Right lobe of liver (tissue), 6 donors: ENCODE measurements at regions not wholly inside any gene's neighbourhood (a gene's known extent, or its start where the extent isn't known, plus 50 kb on each side); places are given as distances from the start of the nearest gene placed in this dataset.

Experiments used
- ATAC-seq, 4 donors: fragments of 200-7000 bp; cut with Tn5 transposase; one replicate each; pipeline ENCODE4 v1.9.1; 2020; ENCODE audit warnings: mild to moderate bottlenecking in 4 of 4, moderate library complexity in 4 of 4
- DNase-seq, 3 donors: peaks; one replicate each; pipeline ENCODE4 v3.0.0-alpha.2; 2020
- H3K27ac ChIP-seq, 3 donors: fragments of 200-600 bp; one replicate each; pipeline ENCODE4 v1.8.0; 2022
- H3K27me3 ChIP-seq, 2 donors: fragments of 200-600 bp; one replicate each; pipeline ENCODE4 v1.8.0; 2022
- H3K36me3 ChIP-seq, 4 donors: fragments of 200-600 bp; sonication (generic) in 1 of 4; one replicate each; pipeline versions ENCODE4 v1.5.1 to v1.8.0; 2017 to 2022; ENCODE audit warnings: control low read depth in 1 of 4
- H3K4me1 ChIP-seq, 4 donors: fragments of 200-600 bp; sonication (generic) in 1 of 4; one replicate each; pipeline versions ENCODE4 v1.5.1 to v1.8.0; 2017 to 2022; ENCODE audit warnings: control low read depth in 1 of 4
- H3K4me3 ChIP-seq, 3 donors: fragments of 200-600 bp; one replicate each; pipeline ENCODE4 v1.8.0; 2022
- H3K9me3 ChIP-seq, 4 donors: fragments of 200-600 bp; sonication (generic) in 1 of 4; one replicate each; pipeline versions ENCODE4 v1.5.1 to v1.8.0; 2017 to 2022; ENCODE audit warnings: control low read depth in 1 of 4
- POLR2A ChIP-seq: fragments of 450-650 bp; IDR thresholded peaks from one replicate; pipeline ENCODE4 v1.6.1; 2017; ENCODE audit warnings: antibody characterized with exemption, mild to moderate bottlenecking
- WGBS: methylation state at CpG from one replicate; pipeline ENCODE4 v1.1.6; 2018; ENCODE audit warnings: low coverage, low lambda C conversion rate; ENCODE audit not compliant: insufficient coverage; ENCODE audit errors: missing lambda C conversion rate; 5-methylcytosine and 5-hydroxymethylcytosine counted together
- intact Hi-C, 2 donors: fragments of 100-400 bp; cut with DNase I; formaldehyde crosslinking; loops; one replicate each; pipeline versions ENCODE4 v1.11.2 to v1.14.1; 2022
- TF ChIP-seq, protein P1 (sequence below), 4 donors: fragments of 200-600 bp in 3 of 4; fragments of 450-650 bp in 1 of 4; IDR thresholded peaks; one replicate each; pipeline versions ENCODE4 v1.5.1 to v1.8.0; 2016 to 2022; ENCODE audit warnings: antibody characterized with exemption in 4 of 4, mild to moderate bottlenecking in 2 of 4
- donor health status: DM: no; HTN: yes; CAD: no.
- donor health status: DM: no; HTN: no; CAD: no.
- donor health status: DM: no; HTN: no; CAD: no.
- donor health status: DM: no; HTN: yes; CAD: no.
- donor health status: DM: no; HTN: yes; CAD: no.

DNA sequence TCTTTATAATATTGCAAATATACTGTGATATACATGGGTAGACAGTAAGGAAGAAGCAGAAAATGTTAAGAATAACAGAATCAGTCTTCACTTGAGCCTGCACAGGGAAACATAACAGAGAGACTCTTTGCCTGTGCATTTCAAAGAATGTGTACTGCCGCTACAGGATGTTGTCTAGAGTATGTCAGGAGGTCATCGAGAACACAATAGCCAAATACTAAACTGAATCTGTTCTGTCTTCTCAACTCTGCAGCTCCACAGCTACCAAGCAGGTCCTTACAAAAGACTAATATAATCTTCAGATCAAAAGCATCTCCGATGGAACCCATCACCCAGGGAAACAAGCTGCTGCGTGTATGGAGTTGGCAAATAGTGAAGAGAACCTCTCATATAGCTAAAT is 471.5 kb downstream of the PCDH10 start:
- no peak overlapping the region for H3K4me3 ChIP-seq
- TF ChIP-seq POLR2A: no peak
- TF ChIP-seq, protein P1, sequence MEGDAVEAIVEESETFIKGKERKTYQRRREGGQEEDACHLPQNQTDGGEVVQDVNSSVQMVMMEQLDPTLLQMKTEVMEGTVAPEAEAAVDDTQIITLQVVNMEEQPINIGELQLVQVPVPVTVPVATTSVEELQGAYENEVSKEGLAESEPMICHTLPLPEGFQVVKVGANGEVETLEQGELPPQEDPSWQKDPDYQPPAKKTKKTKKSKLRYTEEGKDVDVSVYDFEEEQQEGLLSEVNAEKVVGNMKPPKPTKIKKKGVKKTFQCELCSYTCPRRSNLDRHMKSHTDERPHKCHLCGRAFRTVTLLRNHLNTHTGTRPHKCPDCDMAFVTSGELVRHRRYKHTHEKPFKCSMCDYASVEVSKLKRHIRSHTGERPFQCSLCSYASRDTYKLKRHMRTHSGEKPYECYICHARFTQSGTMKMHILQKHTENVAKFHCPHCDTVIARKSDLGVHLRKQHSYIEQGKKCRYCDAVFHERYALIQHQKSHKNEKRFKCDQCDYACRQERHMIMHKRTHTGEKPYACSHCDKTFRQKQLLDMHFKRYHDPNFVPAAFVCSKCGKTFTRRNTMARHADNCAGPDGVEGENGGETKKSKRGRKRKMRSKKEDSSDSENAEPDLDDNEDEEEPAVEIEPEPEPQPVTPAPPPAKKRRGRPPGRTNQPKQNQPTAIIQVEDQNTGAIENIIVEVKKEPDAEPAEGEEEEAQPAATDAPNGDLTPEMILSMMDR (IDR thresholded peaks at IDR 0.05): no peak
- intact Hi-C loops: no loop called here
- H3K27me3 ChIP-seq: no peaks in the 10 kb centered on the region
- WGBS: 50% methylated on average over 4 of the region's 4 CpGs
- no peak for DNase-seq
- peak in 3 of 4 donors; percentile 40 to 65 (median 43) for ATAC-seq
- H3K9me3 ChIP-seq: no peaks in the 10 kb centered on the region
- H3K4me1 ChIP-seq: no peaks in the 10 kb centered on the region
- H3K27ac ChIP-seq: no peak overlapping the region
- no peaks in the 10 kb centered on the region for H3K36me3 ChIP-seq

DNA sequence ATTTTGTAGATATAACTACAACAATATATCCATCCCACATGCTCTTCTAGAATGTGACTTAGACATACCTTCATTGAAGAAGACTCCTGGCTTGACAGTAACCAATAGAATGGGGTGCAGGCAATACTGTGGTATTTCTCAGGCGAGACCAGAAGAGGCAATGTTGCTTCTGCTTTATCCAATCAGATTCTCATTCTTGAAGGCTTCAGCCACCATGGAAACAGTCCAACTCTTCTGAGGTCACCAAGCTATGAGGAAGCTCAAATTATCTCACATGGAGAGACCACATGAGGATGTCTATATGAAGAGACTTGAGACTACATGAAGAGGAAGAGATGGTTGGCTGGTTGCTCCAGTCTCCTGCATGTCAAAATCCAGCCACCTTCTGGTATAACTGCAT is 469.9 kb downstream of the PCDH10 start:
- TF ChIP-seq POLR2A: no peak
- TF ChIP-seq, protein P1 (IDR thresholded peaks at IDR 0.05): no peak
- WGBS: 50% methylated on average over 1 of the region's 1 CpG
- Histone ChIP-seq H3K9me3 (no peaks in the 10 kb centered on the region), H3K4me3 (no peak overlapping the region), H3K36me3 (no peaks in the 10 kb centered on the region), H3K27ac (no peak overlapping the region), H3K4me1 (no peaks in the 10 kb centered on the region), H3K27me3 (no peaks in the 10 kb centered on the region)
- DNase-seq (no peak), ATAC-seq (no peak)
- intact Hi-C loops: no loop called here

DNA sequence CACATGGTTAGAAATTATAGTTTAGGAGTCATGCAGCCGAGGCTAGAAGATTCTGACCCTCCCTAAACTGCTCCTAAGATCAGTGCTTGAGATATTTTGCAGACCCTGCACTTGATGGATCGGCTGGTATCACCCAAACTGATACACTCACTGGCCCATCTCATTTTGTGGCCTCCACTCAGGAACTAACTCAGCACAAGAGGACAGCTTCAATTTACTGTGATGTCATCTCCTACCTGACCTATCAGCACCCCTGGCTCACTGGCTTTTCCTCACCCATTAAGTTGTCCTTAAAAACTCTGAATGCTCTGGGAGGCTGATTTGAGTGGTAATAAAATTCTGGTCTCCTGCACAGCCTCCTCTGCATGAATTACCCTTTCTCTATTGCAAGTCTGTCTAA is 450.9 kb downstream of the PCDH10 start:
- Histone ChIP-seq H3K4me1 (no peaks in the 10 kb centered on the region), H3K9me3 (no peaks in the 10 kb centered on the region), H3K4me3 (no peak overlapping the region), H3K27me3 (no peaks in the 10 kb centered on the region), H3K27ac (no peak overlapping the region), H3K36me3 (no peaks in the 10 kb centered on the region)
- ATAC-seq (no peak), DNase-seq (no peak)
- intact Hi-C loops: no loop called here
- WGBS: 37% methylated on average over 2 of the region's 2 CpGs
- no peak for TF ChIP-seq POLR2A
- TF ChIP-seq, protein P1 (IDR thresholded peaks at IDR 0.05): no peak

DNA sequence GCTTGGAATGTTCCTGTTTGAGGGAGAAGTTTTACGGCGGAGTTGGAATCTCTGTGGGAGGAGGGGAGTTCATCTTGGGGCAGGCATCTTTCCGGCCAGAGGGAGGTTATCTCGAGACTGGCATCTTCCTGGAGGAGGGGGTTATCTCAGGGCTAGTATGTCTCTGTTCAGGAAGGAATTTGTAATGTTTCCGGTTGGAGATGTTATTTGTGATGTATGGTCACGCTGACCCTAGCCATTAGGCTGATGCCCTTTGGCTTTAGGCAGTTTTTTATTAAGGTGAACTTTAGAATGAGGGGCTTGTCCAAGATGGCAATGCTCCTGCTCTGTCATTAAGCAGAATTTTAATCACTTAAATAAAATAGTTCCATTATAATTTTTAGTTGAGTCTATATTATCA is 449.7 kb downstream of the PCDH10 start:
- Histone ChIP-seq H3K9me3 (no peaks in the 10 kb centered on the region), H3K36me3 (no peaks in the 10 kb centered on the region), H3K27ac (no peak overlapping the region), H3K27me3 (no peaks in the 10 kb centered on the region), H3K4me1 (no peaks in the 10 kb centered on the region), H3K4me3 (no peak overlapping the region)
- WGBS: 25% methylated on average over 5 of the region's 6 CpGs
- DNase-seq: no peak
- TF ChIP-seq, protein P1 (IDR thresholded peaks at IDR 0.05): no peak
- no peak for TF ChIP-seq POLR2A
- ATAC-seq: peak in 1 of 4 donors; percentile 40
- intact Hi-C loops: no loop called here

DNA sequence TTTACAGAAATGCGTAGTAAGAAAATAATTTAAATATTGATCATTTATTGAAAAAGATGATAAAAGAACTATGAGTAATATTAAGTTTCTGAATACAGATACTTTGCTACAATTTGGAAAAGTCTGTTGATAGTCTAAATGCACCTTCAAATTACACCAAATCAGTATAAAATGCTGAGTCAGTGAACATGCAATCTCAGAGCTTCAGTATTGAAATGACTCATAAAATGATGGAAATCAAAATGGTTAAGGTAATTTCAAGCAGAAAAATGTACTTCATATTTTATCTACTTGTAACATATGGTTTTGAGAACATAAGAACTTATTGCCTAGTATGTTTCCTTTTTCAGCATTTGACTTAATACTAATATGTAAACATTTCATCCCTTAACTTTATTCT is 448.2 kb downstream of the PCDH10 start:
- H3K27me3 ChIP-seq: no peaks in the 10 kb centered on the region
- TF ChIP-seq, protein P1 (IDR thresholded peaks at IDR 0.05): no peak
- no peak for TF ChIP-seq POLR2A
- no peaks in the 10 kb centered on the region for H3K9me3 ChIP-seq
- no peak overlapping the region for H3K4me3 ChIP-seq
- 86% methylated on average over 1 of the region's 1 CpG for WGBS
- no peak overlapping the region for H3K27ac ChIP-seq
- intact Hi-C loops: no loop called here
- DNase-seq: no peak
- no peaks in the 10 kb centered on the region for H3K4me1 ChIP-seq
- H3K36me3 ChIP-seq: no peaks in the 10 kb centered on the region
- no peak for ATAC-seq
